ENCODE measurements at regions not wholly inside any gene's neighbourhood (a gene's known extent, or its start where the extent isn't known, plus 50 kb on each side); places are given as distances from the start of the nearest gene placed in this dataset.
"Not testable (repeated sequence)": the region's sequence is repeated elsewhere in the genome, so short reads cannot be mapped to it uniquely, and the experiment has no call there.

GRCh38 chr10:123380491-123381085 lies 226.4 kb downstream of the BUB3 start:
- DNase-seq: no peak

GRCh38 chr10:123381224-123381623 lies 227.0 kb downstream of the BUB3 start:
- no peak for DNase-seq

DNA sequence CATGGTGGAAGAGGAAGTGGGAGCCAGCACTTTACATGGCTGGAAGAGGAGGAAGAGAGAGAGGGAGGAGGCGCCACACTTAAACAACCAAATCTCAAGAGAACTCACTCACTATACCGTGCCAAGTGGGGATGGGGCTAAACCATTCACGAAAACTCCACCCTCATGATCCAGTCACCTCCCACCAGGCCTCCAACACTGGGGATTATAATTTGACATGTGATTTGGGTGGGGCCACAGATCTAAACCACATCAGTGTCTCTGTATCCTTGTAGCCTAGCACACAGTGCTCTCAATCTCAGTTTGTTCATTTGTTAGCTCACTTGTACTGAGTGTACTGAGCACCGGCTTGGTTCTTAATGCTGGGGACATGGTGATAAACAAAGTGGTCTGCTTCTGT lies 228.3 kb downstream of the BUB3 start:
- no peak for DNase-seq

- DNase-seq: no peak
These were observed 231.4 kb downstream of the BUB3 start for GRCh38 chr10:123385508-123386080.

GRCh38 chr10:123389520-123389919 lies 235.3 kb downstream of the BUB3 start:
- DNase-seq: no peak

GRCh38 chr10:123390332-123390731 lies 236.1 kb downstream of the BUB3 start:
- no peak for DNase-seq

- no peak for DNase-seq
These were observed 236.7 kb downstream of the BUB3 start for GRCh38 chr10:123390874-123391273.

DNA sequence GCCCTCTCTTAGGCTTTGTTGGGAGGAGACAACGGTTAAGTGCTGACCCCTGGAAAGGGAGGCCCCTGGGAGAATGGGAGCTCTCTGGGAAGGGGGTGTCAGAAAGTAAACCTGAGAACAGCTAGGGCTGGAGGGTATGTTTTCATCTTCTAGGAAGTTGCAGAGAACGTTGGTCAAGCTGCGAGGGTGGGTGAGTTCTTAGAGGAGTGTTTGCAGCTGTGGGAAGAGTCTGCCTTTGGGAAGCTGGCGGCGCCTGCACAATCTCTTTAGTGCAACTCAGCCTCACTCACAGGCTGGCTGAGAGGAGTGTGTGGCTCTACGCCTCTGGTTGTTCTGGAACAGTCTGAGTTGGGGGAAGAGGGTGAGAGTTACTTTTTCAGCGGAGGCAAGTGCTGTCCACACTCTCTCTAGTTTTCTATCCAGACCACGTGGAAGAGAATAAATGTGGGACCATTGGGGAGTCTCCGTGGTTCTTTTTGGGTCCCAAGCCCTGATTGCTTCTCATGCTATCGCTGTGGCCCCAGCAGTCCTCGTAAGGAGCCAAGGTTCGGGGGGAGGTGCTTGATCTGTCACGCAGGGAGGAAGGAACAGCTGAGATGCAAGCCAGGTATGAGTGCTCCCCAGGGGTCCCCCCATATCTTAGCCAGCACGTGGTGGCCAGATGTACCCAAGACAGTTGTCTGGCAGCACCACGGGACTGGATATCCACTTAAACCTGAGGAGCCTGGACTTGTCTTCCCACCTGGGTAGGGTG lies 237.2 kb downstream of the BUB3 start:
- DNase-seq: no peak

DNA sequence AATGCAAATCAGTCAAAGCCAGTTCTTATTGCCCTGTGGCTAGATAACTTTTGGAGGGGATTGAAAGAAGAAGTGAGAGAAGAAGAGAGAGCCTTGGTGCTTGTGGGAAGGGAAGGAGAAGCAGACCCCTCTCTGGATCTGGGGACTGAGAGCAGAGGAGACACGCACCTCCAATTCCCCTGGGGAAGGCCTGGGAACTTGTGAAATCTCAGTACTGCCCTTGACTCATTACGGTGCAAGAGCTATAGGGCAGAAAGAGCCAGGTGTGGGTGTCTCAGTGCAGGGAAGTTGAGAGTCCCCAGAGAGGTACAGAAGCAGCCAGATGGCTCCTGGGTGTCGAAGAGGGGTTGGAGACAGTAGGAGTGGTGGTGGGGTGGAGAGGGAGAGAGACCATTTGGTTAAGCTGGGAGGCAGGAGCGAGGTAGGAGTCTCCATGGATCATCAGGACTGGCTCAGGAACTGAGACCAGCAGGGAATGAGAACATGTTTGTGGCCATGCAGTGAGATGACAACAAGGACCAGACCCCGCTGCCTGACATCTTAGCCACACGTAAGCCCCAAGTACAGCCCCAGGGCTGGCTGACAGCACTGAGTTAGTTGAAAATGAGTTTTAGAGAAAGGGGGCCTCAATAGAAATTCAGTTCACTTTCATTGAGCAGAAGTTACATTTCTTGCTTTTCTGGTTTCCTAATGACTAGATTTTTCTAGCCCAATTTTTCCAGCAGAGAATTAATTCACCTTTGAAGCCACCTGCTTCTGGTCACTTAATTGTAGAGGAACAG lies 238.2 kb downstream of the BUB3 start:
- no peak for DNase-seq

DNA sequence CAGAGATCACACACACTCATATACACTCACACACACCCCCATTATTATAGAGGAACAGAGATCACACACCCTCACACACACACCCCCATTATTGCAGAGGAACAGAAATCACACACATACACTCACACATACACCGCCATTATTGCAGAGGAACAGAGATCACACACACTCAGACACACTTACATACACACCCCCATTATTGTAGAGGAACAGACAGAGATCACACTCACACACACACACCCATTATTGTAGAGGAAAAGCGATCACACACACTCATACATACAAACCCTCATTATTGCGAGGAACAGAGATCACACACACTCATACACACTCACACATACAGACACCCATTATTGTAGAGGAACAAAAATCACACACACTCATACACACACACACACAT lies 239.0 kb downstream of the BUB3 start:
- DNase-seq: no peak

DNA sequence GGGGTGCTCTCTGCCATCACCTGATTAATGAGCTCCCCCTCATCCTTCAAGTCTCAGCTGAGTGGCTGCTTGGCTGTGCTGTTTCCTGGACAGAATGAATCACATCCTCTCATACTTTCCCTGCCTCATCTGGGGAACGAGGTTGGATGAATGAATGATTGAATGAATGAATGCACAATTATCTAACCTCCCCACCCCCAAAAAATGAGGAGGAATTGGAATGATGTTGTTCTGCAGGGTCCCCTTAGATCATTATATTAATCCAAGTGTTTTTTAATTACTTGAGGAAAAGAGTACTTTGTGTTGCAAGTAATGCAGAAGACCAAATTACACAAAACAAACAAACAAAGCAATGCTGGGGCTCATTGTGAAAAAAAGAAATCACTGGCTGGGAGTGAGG lies 240.2 kb downstream of the BUB3 start:
- no peak for DNase-seq

DNA sequence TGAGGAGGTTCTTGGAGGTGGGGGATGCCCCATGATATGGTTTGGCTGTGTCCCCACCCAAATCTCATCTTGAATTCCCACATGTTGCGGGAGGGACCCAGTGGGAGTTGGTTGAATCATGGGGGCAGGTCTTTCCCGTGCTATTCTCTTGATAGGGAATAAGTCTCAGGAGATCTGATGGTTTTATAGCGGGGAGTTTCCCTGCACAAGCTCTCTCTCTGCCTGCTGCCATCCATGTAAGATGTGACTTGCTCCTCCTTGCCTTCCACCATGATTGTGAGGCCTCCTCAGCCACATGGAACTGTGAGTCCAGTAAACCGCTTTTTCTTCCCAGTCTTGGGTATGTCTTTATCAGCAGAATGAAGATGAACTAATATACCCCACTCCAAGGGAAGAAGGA lies 241.0 kb downstream of the BUB3 start:
- not testable (repeated sequence) for DNase-seq

- DNase-seq: no peak
These were observed 241.7 kb downstream of the BUB3 start for GRCh38 chr10:123395906-123396305.

DNA sequence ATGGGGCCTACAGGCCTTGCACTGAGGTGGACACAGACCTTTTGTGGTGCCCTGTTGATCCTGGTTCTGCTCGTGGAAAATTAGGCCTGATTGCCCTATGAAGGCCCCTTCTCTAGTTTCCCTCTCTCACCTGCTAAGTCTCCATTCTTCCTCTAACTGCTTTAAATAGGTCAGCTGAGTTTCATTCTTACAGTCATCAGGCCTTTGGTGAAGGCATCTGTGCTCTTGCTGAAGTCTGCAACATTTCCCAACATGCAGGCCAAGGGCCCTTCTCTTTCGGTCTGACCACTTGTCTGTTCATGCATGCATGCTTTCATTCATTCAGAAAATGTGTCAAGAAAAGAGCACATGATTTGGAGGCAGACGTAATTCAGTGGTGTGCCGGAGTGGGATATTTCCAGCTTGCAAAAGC lies 244.0 kb downstream of the BUB3 start:
- no peak for DNase-seq

DNA sequence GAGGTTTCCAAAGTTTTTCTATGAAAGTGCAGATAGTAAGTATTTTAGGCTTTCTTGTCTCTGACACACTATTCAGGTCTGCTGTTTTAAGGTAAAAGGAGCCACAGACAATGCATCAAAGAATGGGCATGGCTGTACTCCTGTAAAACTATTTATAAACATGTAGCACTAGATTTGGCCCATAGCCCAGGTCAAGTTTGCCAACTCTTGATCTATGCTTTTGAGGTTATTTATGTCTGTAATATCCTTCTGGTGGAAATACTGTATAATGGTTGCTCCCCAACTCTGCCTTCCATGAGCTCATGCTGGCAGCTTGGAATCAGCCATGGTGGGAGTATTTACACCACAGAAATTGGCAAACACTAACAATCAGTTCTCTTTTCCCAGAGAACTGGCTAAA lies 244.6 kb downstream of the BUB3 start:
- DNase-seq: no peak

- no peak for DNase-seq
These were observed 245.2 kb downstream of the BUB3 start for GRCh38 chr10:123399276-123399839.

GRCh38 chr10:123402021-123402420 lies 247.8 kb downstream of the BUB3 start:
- DNase-seq: no peak

DNA sequence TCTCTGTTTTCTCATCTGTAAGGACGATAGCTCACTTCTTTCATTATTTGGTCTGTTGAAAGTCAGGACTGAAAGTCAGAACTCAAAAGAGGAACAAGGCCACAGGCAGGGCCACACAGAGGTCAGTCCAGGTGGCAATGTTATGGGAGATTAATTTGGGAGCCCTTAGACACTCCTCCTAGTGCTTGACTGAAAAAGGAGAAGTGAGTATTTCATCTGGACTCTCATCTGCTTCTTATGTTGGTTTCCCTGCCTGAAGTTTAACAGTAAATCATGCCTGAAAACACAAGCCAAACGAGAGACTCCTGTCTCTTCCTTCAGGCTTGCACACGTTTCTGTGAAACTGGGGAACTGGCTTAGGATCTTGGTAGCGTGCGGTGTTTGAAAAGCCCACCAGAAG lies 248.5 kb downstream of the BUB3 start:
- no peak for DNase-seq

- no peak for DNase-seq
These were observed 250.2 kb downstream of the BUB3 start for GRCh38 chr10:123404357-123404756.

- DNase-seq: no peak
These were observed 254.5 kb downstream of the BUB3 start for GRCh38 chr10:123408660-123409059.

DNA sequence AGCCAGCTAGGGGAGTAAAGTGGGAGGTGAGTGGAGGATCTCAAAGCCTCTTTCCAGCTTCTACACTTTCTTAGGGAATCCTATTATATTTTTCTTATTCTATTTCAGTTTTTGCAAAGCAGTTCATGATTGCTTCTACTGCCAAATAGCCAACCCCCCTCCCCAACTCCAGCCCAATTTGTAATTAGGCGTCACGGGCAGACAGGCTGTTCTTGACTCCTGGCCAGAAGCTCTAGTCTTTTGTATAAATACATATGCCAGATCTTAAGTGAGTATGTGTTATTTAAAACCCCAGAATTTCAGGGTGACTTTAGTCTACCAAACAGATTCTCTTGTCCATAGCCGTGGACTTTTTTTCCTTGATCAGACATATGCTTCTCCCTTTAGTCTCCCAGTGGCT lies 255.2 kb downstream of the BUB3 start:
- no peak for DNase-seq

GRCh38 chr10:123409884-123410283 lies 255.7 kb downstream of the BUB3 start:
- DNase-seq: no peak

- DNase-seq: no peak
These were observed 252.8 kb upstream of the GPR26 start for GRCh38 chr10:123413353-123413752.

All from stimulated activated CD4-positive, alpha-beta T cell treated with anti-CD3 and anti-CD28 coated beads, Interleukin-4, amount 100 ng/mL, for 1 hour (primary cell).